ENCODE measurements at regions not wholly inside any gene's neighbourhood (a gene's known extent, or its start where the extent isn't known, plus 50 kb on each side); places are given as distances from the start of the nearest gene placed in this dataset.

DNA sequence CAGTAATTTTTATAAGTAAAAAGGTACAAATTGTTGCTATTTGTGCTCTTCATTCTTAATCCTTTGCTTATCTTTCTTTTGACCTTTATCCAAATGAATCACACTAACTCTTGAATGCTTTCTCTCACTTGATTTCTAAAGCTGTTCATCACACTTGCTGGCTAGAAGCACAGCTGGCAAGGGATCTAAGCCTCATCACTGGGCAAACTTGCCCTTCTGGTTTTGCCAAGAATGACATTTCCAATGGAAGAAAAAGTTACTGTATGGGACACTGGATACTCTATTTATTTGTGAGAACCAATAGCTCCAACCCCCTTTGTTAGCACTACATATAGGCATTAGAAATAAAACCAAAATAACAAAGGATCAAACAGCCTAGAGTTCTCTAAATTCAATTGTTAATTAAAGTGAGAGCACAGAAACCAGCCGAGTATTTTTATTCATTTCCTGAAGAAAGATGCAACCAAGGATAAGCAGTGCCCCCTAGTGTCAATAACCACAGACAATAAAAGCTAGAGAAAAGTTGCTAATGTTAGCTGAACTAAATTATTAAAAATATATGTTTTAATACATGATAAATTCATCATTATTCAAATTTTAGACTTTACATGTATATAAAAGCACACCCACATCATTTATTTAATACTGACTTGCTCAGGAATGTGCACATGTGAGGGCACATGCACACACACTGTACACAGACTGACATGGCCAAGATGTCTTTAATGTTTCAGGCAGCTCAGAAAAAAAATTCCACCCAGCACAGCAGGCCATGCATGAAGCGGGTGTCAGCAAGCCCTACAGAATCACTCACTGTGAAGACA lies 59.8 kb upstream of the POU5F2 start:
- no peak overlapping the region for H3K27ac ChIP-seq
- DNase-seq (ENCODE audit: extremely low spot score in 2 of 2): no peak
- intact Hi-C loops (cut with DNase I): loop anchor here (10.0 kb wide), 1 partner anchor 226 kb away; no protein-coding TSS in a partner anchor
- H3K9me3 ChIP-seq: no peaks in the 10 kb centered on the region
- H3K4me1 ChIP-seq: no peaks in the 10 kb centered on the region
- H3K27me3 ChIP-seq: no peaks in the 10 kb centered on the region
- H3K4me3 ChIP-seq: no peak overlapping the region
- H3K36me3 ChIP-seq: no peaks in the 10 kb centered on the region
- TF ChIP-seq POLR2A (IDR thresholded peaks at IDR 0.05) (no peak), CTCF (IDR thresholded peaks at IDR 0.05) (peak; percentile 25 to 70 (median 67)), POLR2AphosphoS5 (IDR thresholded peaks at IDR 0.05; ENCODE audit: insufficient read depth in 1 of 2, low read depth in 1 of 2) (no peak)

GRCh38 chr5:93794954-93795353 lies 53.6 kb upstream of the POU5F2 start:
- Histone ChIP-seq H3K27ac (no peak overlapping the region), H3K4me3 (no peak overlapping the region), H3K9me3 (no peaks in the 10 kb centered on the region), H3K27me3 (no peaks in the 10 kb centered on the region), H3K36me3 (no peaks in the 10 kb centered on the region), H3K4me1 (no peaks in the 10 kb centered on the region)
- TF ChIP-seq POLR2AphosphoS5 (IDR thresholded peaks at IDR 0.05; ENCODE audit: insufficient read depth in 1 of 2, low read depth in 1 of 2) (no peak), POLR2A (IDR thresholded peaks at IDR 0.05) (no peak), CTCF (IDR thresholded peaks at IDR 0.05) (no peak)
- intact Hi-C loops (cut with DNase I): no loop called here
- no peak for DNase-seq (ENCODE audit: extremely low spot score in 2 of 2)

DNA sequence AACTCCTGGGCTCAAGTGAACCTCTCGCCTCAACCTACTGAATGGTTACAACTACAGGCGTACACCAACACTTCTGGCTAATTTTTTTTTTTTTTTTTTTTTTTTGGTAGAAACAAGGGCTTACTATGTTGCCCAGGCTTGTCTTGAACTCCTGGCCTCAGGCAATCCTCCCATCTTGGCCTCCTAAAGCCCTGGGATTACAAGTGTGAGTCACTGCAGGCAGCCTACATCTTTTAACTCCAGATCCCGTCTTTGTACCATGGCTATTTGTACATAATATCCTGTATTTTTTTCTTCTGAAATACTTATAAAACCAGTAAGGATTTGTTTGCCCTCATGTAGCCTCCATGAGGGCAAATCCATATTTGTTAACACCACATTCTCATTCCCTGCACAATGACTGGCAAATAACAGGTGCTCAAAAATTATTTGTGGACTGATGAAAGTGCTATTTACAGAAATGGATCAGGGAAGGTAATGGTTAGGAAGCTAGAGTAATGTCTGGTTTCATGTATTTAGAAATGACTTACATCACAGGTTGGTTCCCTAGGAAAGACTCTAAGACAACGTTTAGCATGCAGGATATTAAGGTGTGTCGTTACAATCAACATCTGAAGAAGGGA lies 51.9 kb upstream of the POU5F2 start:
- H3K4me3 ChIP-seq: no peak overlapping the region
- intact Hi-C loops (cut with DNase I): no loop called here
- H3K27ac ChIP-seq: no peak overlapping the region
- H3K9me3 ChIP-seq: no peaks in the 10 kb centered on the region
- TF ChIP-seq CTCF (IDR thresholded peaks at IDR 0.05): no peak
- TF ChIP-seq POLR2AphosphoS5 (IDR thresholded peaks at IDR 0.05; ENCODE audit: insufficient read depth in 1 of 2, low read depth in 1 of 2): no peak
- no peak for TF ChIP-seq POLR2A (IDR thresholded peaks at IDR 0.05)
- DNase-seq (ENCODE audit: extremely low spot score in 2 of 2): no peak
- no peaks in the 10 kb centered on the region for H3K27me3 ChIP-seq
- no peaks in the 10 kb centered on the region for H3K4me1 ChIP-seq
- no peaks in the 10 kb centered on the region for H3K36me3 ChIP-seq

- TF ChIP-seq POLR2AphosphoS5 (IDR thresholded peaks at IDR 0.05; ENCODE audit: insufficient read depth in 1 of 2, low read depth in 1 of 2): no peak
- TF ChIP-seq POLR2A (IDR thresholded peaks at IDR 0.05): no peak
- TF ChIP-seq CTCF (IDR thresholded peaks at IDR 0.05): no peak
- no peak overlapping the region for H3K27ac ChIP-seq
- intact Hi-C loops (cut with DNase I): no loop called here
Measured at GRCh38 chr5:93791518-93791972, 50.1 kb upstream of the POU5F2 start.

More at GRCh38 chr5:93791518-93791972, 50.1 kb upstream of the POU5F2 start:
- Histone ChIP-seq H3K9me3 (no peaks in the 10 kb centered on the region), H3K4me3 (no peak overlapping the region), H3K36me3 (no peaks in the 10 kb centered on the region), H3K4me1 (no peaks in the 10 kb centered on the region), H3K27me3 (no peaks in the 10 kb centered on the region)
- no peak for DNase-seq (ENCODE audit: extremely low spot score in 2 of 2)
